Subcutaneous abdominal adipose tissue (tissue), 5 donors: ENCODE measurements at regions not wholly inside any gene's neighbourhood (a gene's known extent, or its start where the extent isn't known, plus 50 kb on each side); places are given as distances from the start of the nearest gene placed in this dataset.

ENCODE experiments used
- H3K27ac ChIP-seq: one replicate; pipeline ENCODE4 v1.7.0; 2013; ENCODE audit warnings: low read depth, mild to moderate bottlenecking, inconsistent platforms, low read length, moderate library complexity
- H3K27me3 ChIP-seq, 5 donors: one replicate each; pipeline ENCODE4 v1.7.0; 2013; ENCODE audit warnings: low read length in 5 of 5, inconsistent platforms in 1 of 5; ENCODE audit not compliant: control insufficient read depth in 5 of 5, insufficient read depth in 4 of 5
- H3K36me3 ChIP-seq, 5 donors: one replicate each; pipeline ENCODE4 v1.7.0; 2013; ENCODE audit warnings: low read length in 5 of 5; ENCODE audit not compliant: control insufficient read depth in 5 of 5, insufficient read depth in 5 of 5
- H3K4me1 ChIP-seq, 5 donors: one replicate each; pipeline ENCODE4 v1.7.0; 2013; ENCODE audit warnings: low read length in 5 of 5, mild to moderate bottlenecking in 3 of 5, moderate library complexity in 1 of 5; ENCODE audit not compliant: control insufficient read depth in 5 of 5, insufficient read depth in 5 of 5
- H3K4me3 ChIP-seq, 5 donors: one replicate each; pipeline ENCODE4 v1.7.0; 2013; ENCODE audit warnings: low read length in 5 of 5, low read depth in 1 of 5
- H3K9ac ChIP-seq, 5 donors: one replicate each; pipeline ENCODE4 v1.7.0; 2013; ENCODE audit warnings: low read length in 5 of 5, mild to moderate bottlenecking in 4 of 5, moderate library complexity in 3 of 5
- H3K9me3 ChIP-seq, 5 donors: one replicate each; pipeline ENCODE4 v1.7.0; 2013; ENCODE audit warnings: low read length in 5 of 5; ENCODE audit not compliant: control insufficient read depth in 5 of 5
- donor health status: healthy.
- donor health status: healthy.
- donor health status: healthy.
- donor health status: healthy.
- donor health status: healthy.

DNA sequence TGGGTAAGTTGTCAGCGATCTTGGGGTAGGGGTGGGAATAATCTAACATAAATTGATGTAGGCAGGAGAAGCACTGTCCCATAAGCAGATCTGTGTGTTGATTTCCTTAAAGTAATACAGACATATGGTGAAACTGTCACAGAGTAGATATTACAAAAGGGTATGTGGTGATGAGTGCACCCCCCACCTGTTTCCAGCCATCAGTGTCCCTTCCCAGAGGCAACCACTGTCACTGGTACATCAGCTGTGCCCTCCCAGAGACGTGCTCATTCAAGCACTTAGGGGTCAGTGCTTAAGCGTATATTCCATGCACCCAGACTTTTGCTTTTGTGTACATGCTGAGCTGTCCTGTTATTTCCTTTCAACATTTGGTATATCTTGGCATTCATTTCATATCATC, 94.3 kb upstream of the PITX1 start:
- Histone ChIP-seq H3K9ac (no peak overlapping the region), H3K27ac (no peak overlapping the region), H3K36me3 (no peaks in the 10 kb centered on the region), H3K4me1 (no peaks in the 10 kb centered on the region), H3K27me3 (peaks cover 0 to 7% (median 4%) of the 10 kb centered on the region in 5 donors), H3K9me3 (no peaks in the 10 kb centered on the region), H3K4me3 (no peak overlapping the region)

DNA sequence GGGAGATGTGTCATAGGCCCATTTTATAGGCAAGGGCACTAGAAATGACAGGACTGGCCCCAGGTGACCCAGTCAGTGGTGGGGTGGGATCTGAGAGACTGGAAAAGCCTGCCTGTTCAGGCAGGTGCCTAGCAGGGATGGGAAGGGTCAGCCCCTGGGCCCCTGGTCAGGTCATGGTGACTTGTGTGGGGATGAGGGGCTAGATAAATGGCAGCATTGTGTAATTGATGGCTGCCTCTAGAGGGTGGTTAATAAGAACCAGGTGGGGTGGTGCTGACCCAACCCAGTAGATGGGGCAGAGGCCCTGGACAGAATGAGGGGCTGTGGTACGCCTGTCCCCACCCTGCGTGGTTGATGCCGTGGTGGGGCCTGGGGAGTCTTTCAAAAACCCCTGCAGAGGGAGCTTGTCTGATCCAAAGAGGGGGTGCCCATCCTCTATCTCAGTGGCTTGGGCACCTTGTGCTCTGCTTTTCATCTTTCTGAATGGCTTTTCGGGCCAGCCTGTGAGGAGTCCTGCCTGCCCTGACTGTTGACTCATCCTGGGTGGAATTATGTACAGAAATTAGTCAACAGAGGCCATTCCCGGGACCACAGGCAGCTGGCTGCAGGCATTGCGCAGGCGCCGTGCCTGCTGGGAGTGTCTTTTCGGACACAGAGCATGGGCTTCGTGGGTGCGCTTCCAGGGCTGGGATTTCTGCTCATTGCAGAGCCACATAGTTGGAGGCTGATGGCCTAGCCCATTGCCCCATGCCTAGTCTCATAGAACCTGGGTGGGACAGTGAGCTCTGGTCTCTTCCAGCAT, 93.6 kb upstream of the PITX1 start:
- H3K27ac ChIP-seq = no peak overlapping the region
- no peaks in the 10 kb centered on the region for H3K4me1 ChIP-seq
- H3K36me3 ChIP-seq = no peaks in the 10 kb centered on the region
- H3K27me3 ChIP-seq = peaks cover 0 to 7% (median 4%) of the 10 kb centered on the region in 5 donors
- no peak overlapping the region for H3K4me3 ChIP-seq
- no peaks in the 10 kb centered on the region for H3K9me3 ChIP-seq
- H3K9ac ChIP-seq = no peak overlapping the region

DNA sequence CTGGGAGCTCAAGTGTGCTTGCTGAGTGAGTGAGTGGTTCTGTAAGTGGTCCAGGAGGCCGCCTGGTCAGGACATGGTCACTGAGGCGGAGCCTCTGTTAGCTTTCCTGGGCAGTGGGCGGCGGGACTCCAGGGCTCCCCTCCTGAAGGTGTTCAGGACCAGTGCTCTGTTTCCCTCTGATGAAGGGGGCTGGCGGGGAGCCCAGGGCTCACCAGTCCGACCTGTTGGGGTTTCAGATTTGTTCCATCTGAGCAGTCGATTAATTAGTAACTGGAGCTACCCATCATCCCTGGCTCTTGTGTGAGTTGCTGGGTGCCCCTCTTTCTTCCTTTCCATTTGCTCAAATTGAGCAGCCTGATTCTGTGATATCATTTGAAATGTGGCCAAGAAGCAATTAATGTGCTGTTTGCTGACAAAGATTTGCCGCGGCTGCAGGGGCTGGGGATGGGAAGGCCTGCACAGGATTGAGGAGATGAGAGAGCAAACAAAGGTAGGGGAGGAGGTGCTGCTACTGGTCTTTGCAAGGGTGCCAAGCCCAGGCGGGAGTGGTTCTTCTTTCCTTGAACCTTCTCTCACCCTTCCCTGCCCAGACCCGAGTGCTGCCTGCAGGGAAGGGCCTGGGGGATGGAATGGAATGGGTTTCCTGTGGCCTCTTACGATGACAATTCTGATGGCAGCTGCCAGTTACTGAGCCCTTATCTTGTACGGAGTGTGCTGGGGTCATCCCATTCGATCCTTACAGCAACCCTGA, 92.8 kb upstream of the PITX1 start:
- Histone ChIP-seq H3K27ac (no peak overlapping the region), H3K4me1 (no peaks in the 10 kb centered on the region), H3K9ac (no peak overlapping the region), H3K4me3 (no peak overlapping the region), H3K27me3 (peaks cover 0 to 7% (median 4%) of the 10 kb centered on the region in 5 donors), H3K9me3 (no peaks in the 10 kb centered on the region), H3K36me3 (no peaks in the 10 kb centered on the region)

DNA sequence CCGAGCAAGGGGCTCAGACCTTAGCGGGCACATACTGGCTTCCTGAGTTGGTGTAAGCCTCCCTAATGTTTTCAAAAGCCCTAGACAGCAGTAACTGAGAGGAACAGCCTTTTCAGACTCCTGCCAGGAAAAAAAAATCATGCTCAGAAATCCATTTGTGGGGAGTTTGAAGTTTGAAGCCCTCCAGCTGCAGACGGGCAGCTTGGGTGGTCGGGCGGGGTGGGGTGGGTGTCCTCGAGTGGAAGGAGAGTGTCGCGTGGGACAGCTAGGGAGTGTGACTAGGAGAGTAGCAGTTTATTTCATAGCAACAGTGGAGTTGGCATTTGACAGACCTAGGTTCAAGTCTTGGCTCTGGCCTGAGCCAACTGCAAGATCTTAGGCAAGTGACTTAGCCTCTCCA, 90.7 kb upstream of the PITX1 start:
- no peaks in the 10 kb centered on the region for H3K4me1 ChIP-seq

DNA sequence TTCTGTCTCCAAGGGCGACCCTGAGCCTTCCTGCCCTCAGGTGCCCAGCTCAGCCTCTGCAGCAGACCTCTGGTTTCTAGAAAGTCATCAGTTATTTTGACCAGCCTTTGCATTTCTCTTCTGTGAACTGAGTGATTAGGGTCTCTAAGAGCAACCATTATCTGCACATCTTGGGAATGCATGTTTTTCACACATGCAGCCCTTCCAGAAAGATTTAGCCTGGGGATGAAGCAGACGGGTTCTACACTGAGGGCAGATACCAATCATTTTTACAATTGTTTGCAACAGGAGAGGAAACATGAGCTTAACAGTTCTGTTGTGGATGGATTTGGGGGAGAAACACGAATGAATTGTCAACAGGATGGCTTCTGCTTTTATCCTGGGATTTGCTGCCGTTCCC, 90.1 kb upstream of the PITX1 start:
- Histone ChIP-seq H3K27me3 (peaks cover 0 to 5% (median 3%) of the 10 kb centered on the region in 5 donors), H3K36me3 (no peaks in the 10 kb centered on the region), H3K4me1 (no peaks in the 10 kb centered on the region)

More for the DNA sequence above, 90.7 kb upstream of the PITX1 start:
- no peak overlapping the region for H3K27ac ChIP-seq
- no peaks in the 10 kb centered on the region for H3K9me3 ChIP-seq
- no peak overlapping the region for H3K9ac ChIP-seq
- no peak overlapping the region for H3K4me3 ChIP-seq
- H3K27me3 ChIP-seq = peaks cover 0 to 5% (median 3%) of the 10 kb centered on the region in 5 donors
- H3K36me3 ChIP-seq = no peaks in the 10 kb centered on the region

DNA sequence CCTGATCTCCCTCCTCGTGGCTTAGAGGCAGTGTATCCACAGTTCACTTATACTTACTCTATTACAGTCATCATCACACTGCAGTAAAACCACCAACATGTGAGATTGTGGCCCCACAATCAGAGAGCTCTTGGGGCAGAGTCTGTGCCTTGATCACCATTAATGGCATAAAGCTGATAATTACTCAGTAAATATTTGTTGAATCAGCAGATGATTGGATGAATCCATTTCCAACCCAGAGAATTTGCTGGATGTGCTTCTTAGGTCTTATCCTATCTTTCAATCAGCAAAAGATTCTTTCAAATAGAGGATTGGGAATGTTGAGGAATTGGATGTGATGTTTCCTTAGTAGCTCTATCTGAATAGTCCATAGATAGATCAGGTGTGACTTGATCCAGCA, 88.8 kb upstream of the PITX1 start:
- H3K4me1 ChIP-seq = peaks cover 0 to 3% (median 0%) of the 10 kb centered on the region in 5 donors
- H3K9me3 ChIP-seq = no peaks in the 10 kb centered on the region
- H3K9ac ChIP-seq = no peak overlapping the region
- H3K27me3 ChIP-seq = peaks cover 0 to 5% (median under 1%) of the 10 kb centered on the region in 5 donors
- H3K27ac ChIP-seq = no peak overlapping the region
- no peaks in the 10 kb centered on the region for H3K36me3 ChIP-seq
- no peak overlapping the region for H3K4me3 ChIP-seq

More for the DNA sequence above, 90.1 kb upstream of the PITX1 start:
- Histone ChIP-seq H3K9ac (no peak overlapping the region), H3K27ac (no peak overlapping the region), H3K4me3 (no peak overlapping the region), H3K9me3 (no peaks in the 10 kb centered on the region)

DNA sequence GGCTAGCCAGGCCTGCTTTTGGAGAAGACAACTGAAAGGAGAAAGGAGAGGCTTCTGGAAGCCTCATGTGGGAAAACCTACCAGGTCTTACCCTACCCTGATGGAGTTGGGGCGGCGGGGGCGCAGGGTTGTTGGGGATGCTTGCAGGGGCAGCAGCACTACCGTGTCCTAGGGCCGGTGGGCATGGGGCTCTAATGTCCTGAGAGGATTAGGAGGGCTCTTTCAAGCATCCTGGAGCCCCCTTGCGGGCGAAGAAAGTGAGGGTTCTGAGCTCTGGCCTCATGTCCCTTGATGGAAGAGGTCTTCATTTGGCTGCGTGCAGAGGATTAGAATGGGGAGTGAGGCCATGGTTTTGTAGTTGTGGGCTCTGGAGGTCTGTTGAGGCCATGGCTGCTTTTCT, 86.9 kb upstream of the PITX1 start:
- Histone ChIP-seq H3K9ac (no peak overlapping the region), H3K4me1 (peaks cover 0 to 5% (median 0%) of the 10 kb centered on the region in 5 donors), H3K4me3 (no peak overlapping the region), H3K27ac (no peak overlapping the region), H3K9me3 (no peaks in the 10 kb centered on the region), H3K36me3 (no peaks in the 10 kb centered on the region), H3K27me3 (peaks cover 0 to under 1% (median 0%) of the 10 kb centered on the region in 5 donors)

DNA sequence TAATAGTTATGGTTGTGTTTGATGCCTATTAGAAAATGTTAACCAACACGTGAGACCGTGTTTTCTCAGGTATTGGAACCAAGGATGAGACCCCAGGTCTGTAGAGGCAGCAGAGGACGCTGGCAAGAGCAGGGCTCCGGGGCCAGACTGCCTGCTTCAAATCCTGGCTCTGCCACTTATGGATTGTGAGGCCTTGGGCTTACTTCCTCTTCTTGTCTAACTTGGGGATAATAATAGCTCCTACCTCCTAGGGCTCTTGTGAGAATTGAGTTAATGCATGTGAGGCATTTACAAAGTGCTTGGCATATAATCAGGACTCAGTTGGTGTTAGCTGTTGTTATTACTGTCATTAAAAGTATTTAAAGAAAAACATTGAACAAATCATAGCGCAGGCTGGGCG, 85.5 kb upstream of the PITX1 start:
- Histone ChIP-seq H3K9ac (no peak overlapping the region), H3K4me3 (no peak overlapping the region), H3K27ac (no peak overlapping the region), H3K36me3 (no peaks in the 10 kb centered on the region), H3K4me1 (peaks cover 0 to 7% (median 0%) of the 10 kb centered on the region in 5 donors), H3K9me3 (no peaks in the 10 kb centered on the region), H3K27me3 (no peaks in the 10 kb centered on the region)

DNA sequence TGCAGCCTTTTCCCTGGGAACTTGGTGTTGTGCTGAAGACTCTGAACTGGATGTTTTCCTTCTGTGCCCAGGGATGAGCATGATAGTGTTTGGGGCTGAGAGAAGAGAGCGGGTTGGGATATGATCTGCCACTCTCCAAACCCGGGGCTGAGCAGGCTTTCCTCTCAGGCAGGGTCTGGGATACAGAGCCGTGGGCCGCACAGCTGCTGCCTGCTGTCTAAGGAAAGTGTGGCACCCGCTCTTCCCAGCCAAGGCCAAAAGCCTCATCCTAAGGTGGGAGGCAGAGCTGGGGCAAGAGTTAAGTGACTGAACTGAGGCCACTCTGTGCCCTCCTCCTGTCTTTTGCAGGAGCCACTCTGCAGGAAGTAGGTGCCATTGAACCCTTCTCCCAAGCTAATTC, 83.6 kb upstream of the PITX1 start:
- no peaks in the 10 kb centered on the region for H3K9me3 ChIP-seq
- no peaks in the 10 kb centered on the region for H3K36me3 ChIP-seq
- H3K27me3 ChIP-seq = no peaks in the 10 kb centered on the region
- H3K9ac ChIP-seq = no peak overlapping the region
- no peak overlapping the region for H3K4me3 ChIP-seq
- peaks cover 0 to 7% (median under 1%) of the 10 kb centered on the region in 5 donors for H3K4me1 ChIP-seq
- H3K27ac ChIP-seq = no peak overlapping the region

DNA sequence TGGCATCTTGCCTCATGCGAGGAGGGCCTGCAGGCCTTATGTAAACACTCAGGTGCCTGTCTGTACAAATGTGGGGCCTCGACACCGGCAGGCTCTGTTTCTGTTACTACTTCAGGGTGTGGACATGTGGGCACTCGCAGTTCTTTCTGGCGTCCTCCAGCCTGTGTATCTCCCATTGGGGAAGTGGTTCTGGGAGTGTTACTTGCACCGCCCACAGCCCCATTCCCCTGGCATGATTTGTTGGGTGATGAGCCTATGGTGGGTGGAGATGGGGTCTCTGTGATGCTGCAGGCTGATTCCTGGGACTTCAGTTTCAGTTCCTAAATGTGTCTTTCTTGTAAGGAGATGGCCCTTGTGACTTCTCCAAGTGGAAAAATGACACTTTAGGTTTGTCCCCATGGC, 82.1 kb upstream of the PITX1 start:
- Histone ChIP-seq H3K9me3 (no peaks in the 10 kb centered on the region), H3K27ac (no peak overlapping the region), H3K4me3 (no peak overlapping the region), H3K9ac (no peak overlapping the region), H3K36me3 (no peaks in the 10 kb centered on the region), H3K4me1 (peaks cover 0 to 20% (median 9%) of the 10 kb centered on the region in 5 donors), H3K27me3 (no peaks in the 10 kb centered on the region)
